Stimulated activated naive CD8-positive, alpha-beta T cell treated with anti-CD3 and anti-CD28 coated beads, Interleukin-15, Interleukin-2, amounts not matched to agents 100 ng/mL and 50 ng/mL, for 24 hours (primary cell): ENCODE measurements at regions not wholly inside any gene's neighbourhood (a gene's known extent, or its start where the extent isn't known, plus 50 kb on each side); places are given as distances from the start of the nearest gene placed in this dataset.

Source experiments
- H3K27ac Mint-ChIP-seq: one replicate; pipeline ENCODE4 v1.8.0; 2021; ENCODE audit warnings: mild to moderate bottlenecking, mixed read lengths
- H3K27me3 Mint-ChIP-seq: one replicate; pipeline ENCODE4 v1.8.0; 2021; ENCODE audit warnings: mixed read lengths
- H3K36me3 Mint-ChIP-seq: one replicate; pipeline ENCODE4 v1.8.0; 2021; ENCODE audit warnings: low read depth, mixed read lengths
- H3K4me1 Mint-ChIP-seq: one replicate; pipeline ENCODE4 v1.8.0; 2021; ENCODE audit warnings: low read depth, mixed read lengths
- H3K4me3 Mint-ChIP-seq: one replicate; pipeline ENCODE4 v1.8.0; 2021; ENCODE audit warnings: mild to moderate bottlenecking, mixed read lengths
- H3K9me3 Mint-ChIP-seq: one replicate; pipeline ENCODE4 v1.8.0; 2021; ENCODE audit warnings: mixed read lengths

DNA sequence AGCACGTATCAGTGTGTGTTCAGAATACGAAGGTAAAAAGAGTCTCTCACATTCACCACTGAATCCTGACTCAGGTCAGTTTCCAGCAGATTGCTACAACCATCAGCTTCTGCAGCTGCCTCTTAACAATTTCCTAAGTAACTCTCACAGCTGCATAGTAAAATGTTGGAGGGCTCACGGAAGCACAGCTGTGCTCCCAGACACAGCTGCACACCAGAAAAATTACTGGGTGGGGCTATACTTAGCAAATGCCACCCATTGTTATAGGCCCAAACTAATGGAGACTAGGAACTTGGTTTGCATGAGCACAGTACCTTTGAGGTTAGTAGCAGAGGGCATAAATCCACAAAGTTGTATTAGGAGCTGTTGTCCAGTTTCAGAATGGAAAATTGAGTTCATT lies 153.9 kb upstream of the ERBB4 start:
- H3K36me3 Mint-ChIP-seq: no peaks in the 10 kb centered on the region
- peaks cover 3% of the 10 kb centered on the region for H3K27me3 Mint-ChIP-seq
- no peaks in the 10 kb centered on the region for H3K9me3 Mint-ChIP-seq
- H3K4me3 Mint-ChIP-seq: no peak overlapping the region
- no peak overlapping the region for H3K27ac Mint-ChIP-seq
- no peaks in the 10 kb centered on the region for H3K4me1 Mint-ChIP-seq

- Mint-ChIP-seq H3K27me3 (peaks cover 12% of the 10 kb centered on the region), H3K27ac (no peak overlapping the region), H3K4me3 (no peak overlapping the region), H3K9me3 (no peaks in the 10 kb centered on the region), H3K4me1 (no peaks in the 10 kb centered on the region), H3K36me3 (no peaks in the 10 kb centered on the region)
Measured at GRCh38 chr2:212686285-212686895, 147.8 kb upstream of the ERBB4 start.

GRCh38 chr2:212683346-212684097 lies 144.9 kb upstream of the ERBB4 start:
- no peaks in the 10 kb centered on the region for H3K9me3 Mint-ChIP-seq
- H3K36me3 Mint-ChIP-seq: no peaks in the 10 kb centered on the region
- no peak overlapping the region for H3K27ac Mint-ChIP-seq
- H3K4me3 Mint-ChIP-seq: no peak overlapping the region
- H3K4me1 Mint-ChIP-seq: no peaks in the 10 kb centered on the region
- H3K27me3 Mint-ChIP-seq: peaks cover 16% of the 10 kb centered on the region

DNA sequence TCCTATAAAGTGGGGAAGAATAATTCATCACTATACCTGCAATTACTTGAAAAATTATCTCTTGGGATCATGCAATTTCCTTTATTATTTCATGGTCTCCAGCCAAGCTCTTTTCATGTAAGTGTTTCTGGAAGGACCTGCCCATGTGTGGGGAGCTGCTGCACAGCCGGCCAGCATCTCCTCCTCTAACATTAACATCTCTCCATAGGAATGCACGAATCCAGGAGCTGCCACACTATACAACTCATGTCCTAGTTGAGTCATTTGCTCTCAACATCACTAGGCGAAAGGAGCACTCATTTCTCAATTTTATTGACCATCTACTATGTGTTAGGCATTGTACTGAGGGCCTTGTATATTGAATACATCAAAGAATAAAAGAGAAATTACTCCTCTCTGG lies 144.3 kb upstream of the ERBB4 start:
- no peaks in the 10 kb centered on the region for H3K36me3 Mint-ChIP-seq
- no peak overlapping the region for H3K4me3 Mint-ChIP-seq
- H3K27ac Mint-ChIP-seq: no peak overlapping the region

GRCh38 chr2:212677466-212677865 lies 138.9 kb upstream of the ERBB4 start:
- no peak overlapping the region for H3K4me3 Mint-ChIP-seq
- H3K27ac Mint-ChIP-seq: no peak overlapping the region
- H3K36me3 Mint-ChIP-seq: no peaks in the 10 kb centered on the region
- no peaks in the 10 kb centered on the region for H3K9me3 Mint-ChIP-seq
- no peaks in the 10 kb centered on the region for H3K4me1 Mint-ChIP-seq
- H3K27me3 Mint-ChIP-seq: peaks cover 11% of the 10 kb centered on the region

More for the DNA sequence above, 144.3 kb upstream of the ERBB4 start:
- Mint-ChIP-seq H3K4me1 (no peaks in the 10 kb centered on the region), H3K27me3 (peaks cover 16% of the 10 kb centered on the region), H3K9me3 (no peaks in the 10 kb centered on the region)

DNA sequence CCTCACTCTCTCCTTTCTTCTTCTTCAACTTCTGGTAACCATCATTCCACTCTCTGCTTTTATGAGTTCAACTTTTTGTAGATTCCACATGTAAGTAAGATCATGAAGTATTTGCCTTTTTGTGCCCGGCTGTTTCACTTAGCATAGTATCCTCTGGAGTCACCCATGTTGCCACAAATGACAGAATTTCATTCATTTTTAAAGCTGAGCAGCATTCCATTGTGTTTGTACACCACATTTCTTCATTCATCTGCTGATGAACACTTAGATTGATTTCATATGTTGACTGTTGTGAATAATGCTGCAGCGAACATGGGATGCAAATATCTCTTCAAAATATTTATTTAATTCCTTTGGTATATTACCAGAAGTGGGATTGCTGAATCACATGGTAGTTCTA lies 133.6 kb upstream of the ERBB4 start:
- H3K4me1 Mint-ChIP-seq: no peaks in the 10 kb centered on the region
- no peaks in the 10 kb centered on the region for H3K9me3 Mint-ChIP-seq
- no peak overlapping the region for H3K27ac Mint-ChIP-seq
- peaks cover 4% of the 10 kb centered on the region for H3K27me3 Mint-ChIP-seq
- no peak overlapping the region for H3K4me3 Mint-ChIP-seq
- H3K36me3 Mint-ChIP-seq: no peaks in the 10 kb centered on the region

DNA sequence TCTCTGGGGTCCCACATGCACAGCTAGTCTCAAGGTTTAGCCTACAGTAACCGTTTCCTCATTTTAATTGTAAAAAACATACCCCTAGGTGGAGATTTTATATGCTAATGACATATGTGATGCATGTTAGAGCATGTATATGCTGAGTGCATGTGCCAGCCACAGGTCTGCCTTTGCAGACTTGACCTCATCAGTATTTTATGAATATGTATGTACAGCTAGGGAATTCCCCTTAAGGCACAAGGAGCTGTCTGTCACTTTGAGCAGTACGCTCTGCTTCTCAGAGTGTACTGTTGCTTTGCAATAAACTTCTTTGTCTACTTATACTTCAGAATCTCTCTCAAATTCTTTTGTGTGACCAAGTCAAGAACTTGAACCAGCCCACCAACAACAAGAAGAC lies 131.2 kb upstream of the ERBB4 start:
- H3K36me3 Mint-ChIP-seq: no peaks in the 10 kb centered on the region
- H3K27me3 Mint-ChIP-seq: peaks cover 4% of the 10 kb centered on the region
- H3K27ac Mint-ChIP-seq: no peak overlapping the region
- H3K9me3 Mint-ChIP-seq: no peaks in the 10 kb centered on the region
- no peak overlapping the region for H3K4me3 Mint-ChIP-seq
- no peaks in the 10 kb centered on the region for H3K4me1 Mint-ChIP-seq

GRCh38 chr2:212667751-212668316 lies 129.2 kb upstream of the ERBB4 start:
- no peak overlapping the region for H3K27ac Mint-ChIP-seq
- H3K4me3 Mint-ChIP-seq: no peak overlapping the region
- H3K36me3 Mint-ChIP-seq: no peaks in the 10 kb centered on the region
- H3K9me3 Mint-ChIP-seq: no peaks in the 10 kb centered on the region
- no peaks in the 10 kb centered on the region for H3K27me3 Mint-ChIP-seq
- H3K4me1 Mint-ChIP-seq: no peaks in the 10 kb centered on the region

- no peaks in the 10 kb centered on the region for H3K9me3 Mint-ChIP-seq
- no peak overlapping the region for H3K4me3 Mint-ChIP-seq
- H3K27me3 Mint-ChIP-seq: peaks cover 8% of the 10 kb centered on the region
- no peak overlapping the region for H3K27ac Mint-ChIP-seq
- no peaks in the 10 kb centered on the region for H3K4me1 Mint-ChIP-seq
- no peaks in the 10 kb centered on the region for H3K36me3 Mint-ChIP-seq
Measured at GRCh38 chr2:212665948-212666347, 127.3 kb upstream of the ERBB4 start.

DNA sequence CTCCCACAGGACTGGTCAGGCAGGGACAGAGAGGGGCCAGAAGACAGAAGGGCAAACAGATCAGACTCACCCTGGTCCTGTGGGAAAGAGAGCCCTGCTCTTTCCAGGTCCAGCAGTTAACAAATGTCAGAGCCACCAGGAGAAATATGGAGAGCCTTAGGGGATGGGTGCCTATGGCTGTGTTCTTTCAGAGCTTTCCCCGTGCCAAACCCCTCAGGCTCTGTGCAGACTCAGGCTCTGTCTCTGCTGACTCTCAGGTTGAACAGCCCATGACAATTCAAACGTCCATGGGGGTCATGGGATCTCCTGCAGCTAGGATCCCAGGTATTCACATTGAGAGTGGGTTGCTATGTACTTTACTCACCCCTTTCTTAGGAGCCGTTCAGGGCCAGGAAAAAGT lies 120.8 kb upstream of the ERBB4 start:
- peaks cover 21% of the 10 kb centered on the region for H3K27me3 Mint-ChIP-seq
- peaks cover 8% of the 10 kb centered on the region for H3K9me3 Mint-ChIP-seq
- H3K4me1 Mint-ChIP-seq: no peaks in the 10 kb centered on the region
- no peak overlapping the region for H3K4me3 Mint-ChIP-seq
- no peaks in the 10 kb centered on the region for H3K36me3 Mint-ChIP-seq
- H3K27ac Mint-ChIP-seq: no peak overlapping the region

DNA sequence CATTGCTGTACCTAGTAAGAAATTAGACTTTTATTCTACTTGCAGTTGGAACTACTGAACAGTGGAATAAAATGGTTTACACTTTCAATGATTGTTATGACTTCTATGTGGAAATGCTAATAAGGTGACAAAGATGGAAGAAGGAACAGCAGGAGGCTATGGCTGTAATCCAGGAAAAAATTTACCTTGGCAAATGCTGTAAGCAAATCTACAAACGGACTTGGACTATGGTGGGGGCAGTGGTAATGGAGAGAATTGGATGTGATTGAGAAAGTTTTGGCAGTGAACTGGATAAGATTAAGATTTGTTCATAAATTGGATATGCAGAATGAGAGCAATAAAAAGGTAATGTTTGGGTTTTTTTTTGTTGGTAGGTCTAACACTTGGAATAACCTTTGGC lies 111.0 kb upstream of the ERBB4 start:
- H3K4me1 Mint-ChIP-seq: no peaks in the 10 kb centered on the region
- H3K9me3 Mint-ChIP-seq: peaks cover 3% of the 10 kb centered on the region
- H3K27ac Mint-ChIP-seq: no peak overlapping the region
- no peak overlapping the region for H3K4me3 Mint-ChIP-seq
- no peaks in the 10 kb centered on the region for H3K36me3 Mint-ChIP-seq
- H3K27me3 Mint-ChIP-seq: peaks cover 7% of the 10 kb centered on the region

GRCh38 chr2:212646698-212647366 lies 108.2 kb upstream of the ERBB4 start:
- no peaks in the 10 kb centered on the region for H3K4me1 Mint-ChIP-seq
- no peaks in the 10 kb centered on the region for H3K36me3 Mint-ChIP-seq
- no peaks in the 10 kb centered on the region for H3K9me3 Mint-ChIP-seq
- H3K4me3 Mint-ChIP-seq: no peak overlapping the region
- no peak overlapping the region for H3K27ac Mint-ChIP-seq
- peaks cover 8% of the 10 kb centered on the region for H3K27me3 Mint-ChIP-seq

GRCh38 chr2:212644195-212644837 lies 105.7 kb upstream of the ERBB4 start:
- Mint-ChIP-seq H3K4me3 (no peak overlapping the region), H3K4me1 (no peaks in the 10 kb centered on the region), H3K27ac (no peak overlapping the region), H3K27me3 (peaks cover 12% of the 10 kb centered on the region), H3K9me3 (peaks cover 3% of the 10 kb centered on the region), H3K36me3 (no peaks in the 10 kb centered on the region)

- Mint-ChIP-seq H3K4me3 (no peak overlapping the region), H3K27ac (no peak overlapping the region), H3K9me3 (peaks cover 8% of the 10 kb centered on the region), H3K4me1 (no peaks in the 10 kb centered on the region), H3K36me3 (no peaks in the 10 kb centered on the region), H3K27me3 (peaks cover 9% of the 10 kb centered on the region)
Measured at GRCh38 chr2:212640428-212640827, 101.8 kb upstream of the ERBB4 start.

DNA sequence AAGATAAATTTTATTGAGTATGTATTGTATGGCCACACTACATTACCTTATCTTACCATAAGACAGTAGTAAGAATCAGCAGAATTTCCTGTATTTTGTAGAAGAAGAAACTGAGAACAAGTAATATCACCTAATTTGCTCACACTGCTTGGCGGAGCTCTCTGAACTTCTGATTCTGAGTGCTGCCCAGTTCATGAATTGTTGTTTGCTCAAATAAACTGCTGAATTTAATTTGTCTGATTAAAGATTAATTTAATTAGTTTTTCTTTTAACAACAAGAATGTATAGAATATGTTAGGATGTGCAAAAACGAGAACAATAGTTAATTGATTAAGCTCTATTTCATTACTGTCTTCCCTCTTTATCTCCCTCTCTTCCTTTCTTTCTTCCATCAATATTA lies 100.1 kb upstream of the ERBB4 start:
- Mint-ChIP-seq H3K4me3 (no peak overlapping the region), H3K36me3 (no peaks in the 10 kb centered on the region), H3K4me1 (no peaks in the 10 kb centered on the region), H3K27me3 (peaks cover 5% of the 10 kb centered on the region), H3K27ac (no peak overlapping the region), H3K9me3 (peaks cover 8% of the 10 kb centered on the region)
